Aorta (tissue), 5 donors: ENCODE measurements at regions not wholly inside any gene's neighbourhood (a gene's known extent, or its start where the extent isn't known, plus 50 kb on each side); places are given as distances from the start of the nearest gene placed in this dataset.

Experiments used
- ATAC-seq: fragments of 200-7000 bp; cut with Tn5 transposase; one replicate; pipeline ENCODE4 v1.9.1; 2022; ENCODE audit warnings: moderate library complexity; ENCODE audit not compliant: low FRiP score
- DNase-seq, 2 donors: peaks; one replicate each; pipeline ENCODE4 v3.0.0-alpha.2; 2020
- H3K27ac ChIP-seq, 2 donors: one replicate each; pipeline ENCODE4 v1.5.1; 2013; ENCODE audit warnings: low read length in 2 of 2, mild to moderate bottlenecking in 2 of 2, moderate library complexity in 2 of 2, control low read depth in 1 of 2, inconsistent platforms in 1 of 2, low read depth in 1 of 2
- H3K27me3 ChIP-seq, 2 donors: one replicate each; pipeline ENCODE4 v1.6.1; 2013; ENCODE audit warnings: control low read depth in 1 of 2, low read length in 1 of 2, mild to moderate bottlenecking in 1 of 2, moderate library complexity in 1 of 2; ENCODE audit not compliant: insufficient read depth in 2 of 2, control insufficient read depth in 1 of 2
- H3K36me3 ChIP-seq, 2 donors: one replicate each; pipeline ENCODE4 v1.6.1; 2013; ENCODE audit warnings: control low read depth in 1 of 2, low read length in 1 of 2, mild to moderate bottlenecking in 1 of 2; ENCODE audit not compliant: insufficient read depth in 2 of 2, control insufficient read depth in 1 of 2
- H3K4me1 ChIP-seq, 2 donors: one replicate each; pipeline ENCODE4 v1.6.1; 2013; ENCODE audit warnings: low read length in 2 of 2, control low read depth in 1 of 2, mild to moderate bottlenecking in 1 of 2, moderate library complexity in 1 of 2; ENCODE audit not compliant: insufficient read depth in 2 of 2, control insufficient read depth in 1 of 2
- H3K4me3 ChIP-seq, 2 donors: one replicate each; pipeline ENCODE4 v1.5.1; 2013; ENCODE audit warnings: low read length in 2 of 2, control low read depth in 1 of 2, mild to moderate bottlenecking in 1 of 2
- H3K9me3 ChIP-seq: one replicate; pipeline ENCODE4 v1.6.1; 2013; ENCODE audit warnings: mild to moderate bottlenecking, low read length; ENCODE audit not compliant: control insufficient read depth
- WGBS, 2 donors: extraction: QIAGEN DNeasy Blood & Tissue Kit; methylation state at CpG; one replicate each; pipeline ENCODE4 v1.1.7; 2013; 5-methylcytosine and 5-hydroxymethylcytosine counted together
- intact Hi-C, 2 donors: fragments of 100-400 bp; cut with DNase I; formaldehyde crosslinking; loops; one replicate each; pipeline versions ENCODE4 v1.14.2 to v1.15.0; 2022
- donor health status: healthy with polysubstance abuse.
- donor health status: Bipolar disorder and iron deficiency.
- donor health status: DM: no; HTN: no; CAD: no.
- donor health status: DM: no; HTN: no; CAD: no.
- donor health status: DM: yes; HTN: yes; CAD: no.

DNA sequence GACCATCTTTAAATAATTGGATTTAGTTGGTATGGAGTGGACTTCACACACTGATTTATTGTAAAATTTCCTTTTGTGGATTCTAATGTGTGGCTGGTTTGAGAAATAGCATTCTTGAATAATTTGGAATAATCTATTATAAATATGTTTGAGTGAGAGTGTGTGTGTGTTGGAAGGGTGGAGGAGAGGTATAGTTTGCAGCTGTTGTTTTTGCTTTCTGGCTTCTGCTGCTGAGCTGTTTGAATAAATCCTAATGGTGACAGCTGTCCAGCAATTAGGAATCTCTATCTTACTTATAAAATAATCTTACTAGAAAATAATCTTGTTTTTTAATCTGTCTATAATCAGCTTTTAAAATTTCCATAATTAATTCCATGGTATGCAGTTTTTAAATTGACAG, 1283.0 kb upstream of the CDH2 start:
- ATAC-seq = no peak

DNA sequence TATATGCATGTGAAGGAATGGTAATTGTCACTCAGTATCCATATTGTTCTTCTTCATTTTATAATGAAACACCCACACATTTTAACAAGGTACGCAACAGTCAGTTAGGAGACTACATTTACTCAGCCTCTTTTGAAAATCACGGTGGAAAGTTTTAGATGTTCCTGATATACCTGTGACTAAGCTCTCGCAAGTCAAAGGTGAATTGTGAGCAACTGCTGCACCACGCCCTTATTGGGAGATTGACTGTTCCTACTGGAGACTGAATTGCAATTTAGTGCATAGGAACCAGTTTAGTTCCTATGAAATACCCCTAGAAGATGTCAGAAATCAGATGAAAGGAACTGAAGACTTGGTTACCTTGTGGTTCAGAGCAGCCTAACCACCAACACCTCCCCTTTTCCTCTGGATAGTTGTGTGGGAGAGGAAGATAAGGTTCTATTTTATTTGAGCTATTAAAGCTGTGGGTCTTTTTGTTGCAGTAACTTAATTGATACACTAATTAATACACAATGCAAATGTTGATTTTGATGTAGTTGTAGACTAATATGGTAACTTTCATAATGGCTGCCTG, 1280.5 kb upstream of the CDH2 start:
- H3K27me3 ChIP-seq = no peaks in the 10 kb centered on the region
- intact Hi-C loops = no loop called here
- no peak for DNase-seq
- no peaks in the 10 kb centered on the region for H3K36me3 ChIP-seq
- H3K27ac ChIP-seq = no peak overlapping the region
- WGBS, 2 donors = 94 to 97% methylated on average over 4 of the region's 4 CpGs
- no peaks in the 10 kb centered on the region for H3K4me1 ChIP-seq
- ATAC-seq = no peak
- no peaks in the 10 kb centered on the region for H3K9me3 ChIP-seq
- no peak overlapping the region for H3K4me3 ChIP-seq

More for the DNA sequence above, 1283.0 kb upstream of the CDH2 start:
- DNase-seq = no peak
- intact Hi-C loops = no loop called here
- Histone ChIP-seq H3K4me3 (no peak overlapping the region), H3K9me3 (no peaks in the 10 kb centered on the region), H3K36me3 (no peaks in the 10 kb centered on the region), H3K4me1 (no peaks in the 10 kb centered on the region), H3K27ac (no peak overlapping the region), H3K27me3 (no peaks in the 10 kb centered on the region)

- Histone ChIP-seq H3K27me3 (no peaks in the 10 kb centered on the region), H3K4me3 (no peak overlapping the region), H3K4me1 (no peaks in the 10 kb centered on the region), H3K36me3 (no peaks in the 10 kb centered on the region), H3K9me3 (no peaks in the 10 kb centered on the region), H3K27ac (no peak overlapping the region)
- ATAC-seq (no peak), DNase-seq (no peak)
- WGBS, 2 donors = 29 to 46% methylated on average over 3 of the region's 3 CpGs
- intact Hi-C loops = no loop called here
Observed at GRCh38 chr18:29449424-29449823, 1272.5 kb upstream of the CDH2 start.

GRCh38 chr18:29439398-29439797, 1262.5 kb upstream of the CDH2 start:
- WGBS, 2 donors = 73 to 75% methylated on average over 2 of the region's 2 CpGs
- intact Hi-C loops = no loop called here
- no peak for ATAC-seq
- H3K4me1 ChIP-seq = no peaks in the 10 kb centered on the region
- H3K4me3 ChIP-seq = no peak overlapping the region
- no peaks in the 10 kb centered on the region for H3K9me3 ChIP-seq
- no peaks in the 10 kb centered on the region for H3K36me3 ChIP-seq
- no peak overlapping the region for H3K27ac ChIP-seq
- H3K27me3 ChIP-seq = no peaks in the 10 kb centered on the region
- DNase-seq = no peak

- Histone ChIP-seq H3K36me3 (no peaks in the 10 kb centered on the region), H3K4me3 (no peak overlapping the region), H3K9me3 (no peaks in the 10 kb centered on the region), H3K27me3 (no peaks in the 10 kb centered on the region), H3K27ac (no peak overlapping the region), H3K4me1 (no peaks in the 10 kb centered on the region)
- ATAC-seq (no peak), DNase-seq (no peak)
- intact Hi-C loops = no loop called here
- WGBS, 2 donors = 79 to 83% methylated on average over 2 of the region's 2 CpGs
Observed at GRCh38 chr18:29436459-29436858, 1259.5 kb upstream of the CDH2 start.

DNA sequence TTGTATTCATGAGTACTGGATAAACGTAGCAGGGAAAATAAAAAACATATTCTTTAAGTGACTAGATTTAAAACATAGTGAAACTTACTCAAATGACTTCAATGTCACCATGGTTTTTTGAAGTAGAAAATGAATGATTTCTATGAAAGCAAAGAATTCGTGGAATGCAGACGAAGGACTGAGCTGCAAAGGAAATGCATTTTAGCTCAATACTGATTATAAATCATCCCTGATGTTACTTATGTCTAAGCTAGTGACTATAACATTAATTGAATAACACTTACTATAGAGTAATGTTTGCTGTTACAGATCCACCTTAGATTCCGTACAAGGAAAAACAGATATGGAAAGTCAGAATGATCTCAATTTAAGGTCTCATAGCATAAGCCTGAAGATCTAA, 1257.7 kb upstream of the CDH2 start:
- intact Hi-C loops = no loop called here
- DNase-seq = no peak
- Histone ChIP-seq H3K4me1 (no peaks in the 10 kb centered on the region), H3K27me3 (no peaks in the 10 kb centered on the region), H3K36me3 (no peaks in the 10 kb centered on the region), H3K27ac (no peak overlapping the region), H3K4me3 (no peak overlapping the region), H3K9me3 (no peaks in the 10 kb centered on the region)
- ATAC-seq = no peak
- WGBS, 2 donors = 15 to 21% methylated on average over 4 of the region's 4 CpGs

DNA sequence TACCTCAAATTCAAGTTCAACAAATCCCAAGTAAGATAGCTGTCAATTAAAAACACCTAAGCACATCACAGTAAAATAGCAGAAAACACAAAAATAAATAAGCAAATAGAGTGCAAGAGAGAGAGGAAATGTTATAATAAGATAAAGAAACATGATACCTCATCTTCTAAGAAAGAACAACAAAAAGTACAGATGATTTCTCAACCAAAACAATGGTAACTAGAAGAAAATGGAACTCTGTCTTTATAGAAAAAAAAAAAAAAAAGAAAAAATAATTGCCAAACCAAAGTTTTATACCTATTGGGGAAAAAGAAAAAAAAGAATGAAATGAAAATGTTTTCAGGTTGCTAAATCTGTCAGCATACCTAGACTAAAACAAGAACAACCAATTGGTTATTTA, 1253.5 kb upstream of the CDH2 start:
- intact Hi-C loops = no loop called here
- ATAC-seq = no peak
- H3K36me3 ChIP-seq = no peaks in the 10 kb centered on the region
- H3K4me3 ChIP-seq = no peak overlapping the region
- DNase-seq = no peak
- no peaks in the 10 kb centered on the region for H3K4me1 ChIP-seq
- no peaks in the 10 kb centered on the region for H3K9me3 ChIP-seq
- H3K27ac ChIP-seq = no peak overlapping the region
- H3K27me3 ChIP-seq = no peaks in the 10 kb centered on the region

DNA sequence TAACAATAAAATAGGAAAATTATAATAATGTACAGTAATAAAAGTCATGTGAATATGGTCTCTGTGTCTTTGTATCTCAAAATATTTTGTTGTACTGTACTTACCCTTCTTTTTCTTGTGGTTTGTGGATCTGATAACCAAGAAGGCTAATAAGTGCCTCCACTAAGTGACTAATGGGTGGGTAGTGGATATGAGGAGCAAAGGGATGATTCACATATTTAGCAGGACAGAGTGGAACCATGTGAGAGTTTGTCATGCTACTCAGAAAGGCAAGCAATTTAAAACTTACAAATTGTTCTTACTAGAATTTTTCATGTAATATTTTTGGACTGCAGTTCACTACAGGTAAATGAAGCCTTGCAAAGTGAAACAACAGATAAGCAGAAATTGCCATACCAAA, 1241.2 kb upstream of the CDH2 start:
- ATAC-seq (no peak), DNase-seq (no peak)
- Histone ChIP-seq H3K27me3 (peaks cover 0 to 2% of the 10 kb centered on the region in 2 donors), H3K36me3 (no peaks in the 10 kb centered on the region), H3K4me1 (no peaks in the 10 kb centered on the region), H3K9me3 (no peaks in the 10 kb centered on the region), H3K27ac (no peak overlapping the region), H3K4me3 (no peak overlapping the region)
- intact Hi-C loops = no loop called here

DNA sequence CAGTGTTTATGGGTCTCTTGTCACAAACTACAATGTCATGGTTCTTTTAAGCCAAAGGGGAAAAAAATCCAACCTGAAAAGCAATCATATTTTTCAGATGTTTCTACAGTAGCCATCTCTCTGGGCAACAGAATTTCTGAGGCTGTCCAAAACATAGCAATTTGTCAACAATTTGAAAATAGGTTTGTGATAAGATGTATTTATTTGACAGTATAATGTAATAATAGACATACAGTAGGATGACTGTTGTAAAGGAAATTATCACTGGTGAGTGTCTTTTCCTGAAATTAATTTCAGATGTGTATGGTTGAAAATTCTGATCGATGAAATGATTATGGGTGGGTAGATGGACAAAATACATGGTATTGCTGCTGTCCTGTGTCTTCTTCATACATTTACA, 1230.1 kb upstream of the CDH2 start:
- ATAC-seq (no peak), DNase-seq (no peak)
- no peaks in the 10 kb centered on the region for H3K4me1 ChIP-seq
- H3K9me3 ChIP-seq = no peaks in the 10 kb centered on the region
- no peaks in the 10 kb centered on the region for H3K27me3 ChIP-seq
- no peak overlapping the region for H3K4me3 ChIP-seq
- no peak overlapping the region for H3K27ac ChIP-seq
- no peaks in the 10 kb centered on the region for H3K36me3 ChIP-seq
- WGBS, 2 donors = 90 to 97% methylated on average over 1 of the region's 1 CpG
- intact Hi-C loops = no loop called here
